ENCODE measurements at regions not wholly inside any gene's neighbourhood (a gene's known extent, or its start where the extent isn't known, plus 50 kb on each side); places are given as distances from the start of the nearest gene placed in this dataset.

DNA sequence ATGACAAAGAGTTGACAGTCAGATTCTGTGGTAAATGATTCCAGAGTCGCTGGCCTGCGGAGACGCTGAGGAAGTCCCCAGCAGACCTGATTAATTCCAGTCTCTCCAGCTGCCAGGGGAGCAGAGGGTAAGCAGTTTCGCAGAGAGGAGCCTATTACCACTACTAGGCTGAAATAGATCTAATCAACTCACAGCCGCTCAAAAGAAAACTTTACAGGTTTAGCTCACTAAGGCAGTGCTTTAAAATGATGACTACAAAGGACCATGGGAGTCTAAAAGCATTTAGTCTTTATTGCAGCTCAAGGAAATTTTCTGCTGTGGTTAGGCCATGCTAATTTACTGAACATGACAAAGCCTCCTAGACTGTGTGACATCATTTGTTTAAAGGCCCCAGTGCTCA, 445.6 kb upstream of the POU3F3 start:
- TF ChIP-seq, protein P1, sequence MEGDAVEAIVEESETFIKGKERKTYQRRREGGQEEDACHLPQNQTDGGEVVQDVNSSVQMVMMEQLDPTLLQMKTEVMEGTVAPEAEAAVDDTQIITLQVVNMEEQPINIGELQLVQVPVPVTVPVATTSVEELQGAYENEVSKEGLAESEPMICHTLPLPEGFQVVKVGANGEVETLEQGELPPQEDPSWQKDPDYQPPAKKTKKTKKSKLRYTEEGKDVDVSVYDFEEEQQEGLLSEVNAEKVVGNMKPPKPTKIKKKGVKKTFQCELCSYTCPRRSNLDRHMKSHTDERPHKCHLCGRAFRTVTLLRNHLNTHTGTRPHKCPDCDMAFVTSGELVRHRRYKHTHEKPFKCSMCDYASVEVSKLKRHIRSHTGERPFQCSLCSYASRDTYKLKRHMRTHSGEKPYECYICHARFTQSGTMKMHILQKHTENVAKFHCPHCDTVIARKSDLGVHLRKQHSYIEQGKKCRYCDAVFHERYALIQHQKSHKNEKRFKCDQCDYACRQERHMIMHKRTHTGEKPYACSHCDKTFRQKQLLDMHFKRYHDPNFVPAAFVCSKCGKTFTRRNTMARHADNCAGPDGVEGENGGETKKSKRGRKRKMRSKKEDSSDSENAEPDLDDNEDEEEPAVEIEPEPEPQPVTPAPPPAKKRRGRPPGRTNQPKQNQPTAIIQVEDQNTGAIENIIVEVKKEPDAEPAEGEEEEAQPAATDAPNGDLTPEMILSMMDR (conservative IDR thresholded peaks at IDR 0.05 in 1 of 2, IDR thresholded peaks at IDR 0.05 in 1 of 2; ENCODE audit: extremely low read depth in 1 of 2, insufficient read depth in 1 of 2, low read depth in 1 of 2, low read length in 2 of 2): no peak
- no peak for TF ChIP-seq EZH2 (IDR thresholded peaks at IDR 0.05; ENCODE audit: borderline replicate concordance, low read length)

Data from mammary epithelial cell (primary cell).